DMS 273 (cell line): ENCODE measurements at regions not wholly inside any gene's neighbourhood (a gene's known extent, or its start where the extent isn't known, plus 50 kb on each side); places are given as distances from the start of the nearest gene placed in this dataset.

ENCODE experiments used
- DNase-seq: peaks from one replicate; lab custom pipeline; 2025; ENCODE audit not compliant: unreplicated experiment; lab: John Stamatoyannopoulos, UW

- no peak for DNase-seq
Observed at GRCh38 chr18:61729322-61729721, 163.5 kb downstream of the RNF152 start.

GRCh38 chr18:61727241-61728193, 165.3 kb downstream of the RNF152 start:
- no peak for DNase-seq

GRCh38 chr18:61724532-61724931, 168.3 kb downstream of the RNF152 start:
- no peak for DNase-seq

- no peak for DNase-seq
Observed at GRCh38 chr18:61722247-61722646, 170.6 kb downstream of the RNF152 start.

- DNase-seq: no peak
Observed at GRCh38 chr18:61720496-61720895, 172.3 kb downstream of the RNF152 start.

- DNase-seq: no peak
Observed at GRCh38 chr18:61719671-61720070, 173.1 kb downstream of the RNF152 start.

- DNase-seq: no peak
Observed at GRCh38 chr18:61718944-61719343, 173.9 kb downstream of the RNF152 start.

GRCh38 chr18:61714421-61714820, 178.4 kb downstream of the RNF152 start:
- DNase-seq: no peak

GRCh38 chr18:61713502-61713901, 179.3 kb downstream of the RNF152 start:
- DNase-seq: no peak

- DNase-seq: no peak
Observed at GRCh38 chr18:61710082-61710620, 182.7 kb downstream of the RNF152 start.

- no peak for DNase-seq
Observed at GRCh38 chr18:61706276-61706915, 186.4 kb downstream of the RNF152 start.

- no peak for DNase-seq
Observed at GRCh38 chr18:61703508-61703907, 189.3 kb downstream of the RNF152 start.

GRCh38 chr18:61702007-61702406, 190.8 kb downstream of the RNF152 start:
- DNase-seq: no peak

- DNase-seq: no peak
Observed at GRCh38 chr18:61699397-61700110, 193.3 kb downstream of the RNF152 start.

- DNase-seq: no peak
Observed at GRCh38 chr18:61697306-61697909, 195.4 kb downstream of the RNF152 start.

GRCh38 chr18:61694236-61694635, 198.6 kb downstream of the RNF152 start:
- no peak for DNase-seq

GRCh38 chr18:61690418-61691138, 202.2 kb downstream of the RNF152 start:
- no peak for DNase-seq

- DNase-seq: no peak
Observed at GRCh38 chr18:61687317-61687716, 205.5 kb downstream of the RNF152 start.

GRCh38 chr18:61683856-61684255, 209.0 kb downstream of the RNF152 start:
- no peak for DNase-seq

GRCh38 chr18:61681065-61681464, 211.7 kb downstream of the RNF152 start:
- no peak for DNase-seq
